WI38 (cell line): ENCODE measurements at regions not wholly inside any gene's neighbourhood (a gene's known extent, or its start where the extent isn't known, plus 50 kb on each side); places are given as distances from the start of the nearest gene placed in this dataset.

Source experiments
- H3K4me3 ChIP-seq: 2 replicates; pipeline ENCODE4 v1.5.1; 2011; ENCODE audit warnings: low read depth, mild to moderate bottlenecking, control low read depth, low read length
- CTCF ChIP-seq: IDR thresholded peaks from 2 replicates; pipeline ENCODE4 v1.5.1; 2012; ENCODE audit warnings: low read depth, mild to moderate bottlenecking, control low read depth, low read length

DNA sequence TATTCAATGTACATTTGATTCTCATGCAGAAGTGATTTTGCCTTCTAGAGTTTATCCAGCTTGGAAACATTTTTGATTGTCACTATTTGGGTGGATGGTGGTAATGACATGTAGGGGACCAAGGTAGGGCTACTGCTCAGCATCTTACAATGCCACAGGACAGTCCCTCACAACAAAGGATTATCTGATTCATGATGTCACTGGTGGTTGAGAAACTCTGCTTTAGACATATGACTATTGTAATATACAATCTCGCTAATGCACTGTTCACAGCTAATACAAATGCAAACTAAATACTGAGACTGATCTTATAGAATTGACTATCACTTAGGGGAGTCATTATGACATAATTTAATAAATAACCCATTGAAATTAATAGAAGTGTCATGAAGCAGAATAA lies 60.4 kb upstream of the BTG1 start:
- TF ChIP-seq CTCF = no peak
- no peak overlapping the region for H3K4me3 ChIP-seq

GRCh38 chr12:92199819-92200576 lies 54.4 kb upstream of the BTG1 start:
- TF ChIP-seq CTCF = no peak
- no peak overlapping the region for H3K4me3 ChIP-seq

GRCh38 chr12:92197815-92198214 lies 52.2 kb upstream of the BTG1 start:
- H3K4me3 ChIP-seq = no peak overlapping the region
- no peak for TF ChIP-seq CTCF

- no peak for TF ChIP-seq CTCF
- H3K4me3 ChIP-seq = no peak overlapping the region
Measured at GRCh38 chr12:92196368-92196767, 50.7 kb upstream of the BTG1 start.
